Umbilical cord (tissue), 1 donor: ENCODE measurements at regions not wholly inside any gene's neighbourhood (a gene's known extent, or its start where the extent isn't known, plus 50 kb on each side); places are given as distances from the start of the nearest gene placed in this dataset.
"Not testable (repeated sequence)": the region's sequence is repeated elsewhere in the genome, so short reads cannot be mapped to it uniquely, and the experiment has no call there.

ENCODE experiments used
- DNase-seq: peaks from one replicate; pipeline ENCODE4 v3.0.0-alpha.2; 2015; ENCODE audit warnings: low spot score

GRCh38 chr13:44887515-44887914 lies 101.8 kb downstream of the NUFIP1 start:
- DNase-seq, result no peak

GRCh38 chr13:44884076-44884729 lies 105.1 kb downstream of the NUFIP1 start:
- DNase-seq, result no peak

GRCh38 chr13:44879452-44880058 lies 109.7 kb downstream of the NUFIP1 start:
- DNase-seq, result no peak

GRCh38 chr13:44876782-44877324 lies 112.4 kb downstream of the NUFIP1 start:
- DNase-seq, result no peak

GRCh38 chr13:44874886-44875630 lies 114.2 kb downstream of the NUFIP1 start:
- no peak for DNase-seq

- DNase-seq, result no peak
Measured at GRCh38 chr13:44874176-44874575, 115.1 kb downstream of the NUFIP1 start.

GRCh38 chr13:44873461-44873860 lies 115.8 kb downstream of the NUFIP1 start:
- DNase-seq, result no peak

- DNase-seq, result no peak
Measured at GRCh38 chr13:44872751-44873150, 116.5 kb downstream of the NUFIP1 start.

GRCh38 chr13:44870456-44870929 lies 118.8 kb downstream of the NUFIP1 start:
- no peak for DNase-seq

- no peak for DNase-seq
Measured at GRCh38 chr13:44869167-44869566, 120.1 kb downstream of the NUFIP1 start.

- DNase-seq, result no peak
Measured at GRCh38 chr13:44868397-44868796, 120.9 kb downstream of the NUFIP1 start.

- DNase-seq, result peak; percentile 77
Measured at GRCh38 chr13:44867825-44868224, 121.4 kb downstream of the NUFIP1 start.

GRCh38 chr13:44866411-44866911 lies 122.8 kb downstream of the NUFIP1 start:
- DNase-seq, result no peak

- no peak for DNase-seq
Measured at GRCh38 chr13:44865722-44866410, 123.4 kb downstream of the NUFIP1 start.

GRCh38 chr13:44863641-44864040 lies 125.6 kb downstream of the NUFIP1 start:
- DNase-seq, result not testable (repeated sequence)

- no peak for DNase-seq
Measured at GRCh38 chr13:44860454-44860853, 128.8 kb downstream of the NUFIP1 start.

- DNase-seq, result no peak
Measured at GRCh38 chr13:44857736-44858135, 131.5 kb downstream of the NUFIP1 start.

GRCh38 chr13:44857061-44857460 lies 132.2 kb downstream of the NUFIP1 start:
- DNase-seq, result no peak

- DNase-seq, result no peak
Measured at GRCh38 chr13:44855860-44856259, 133.4 kb downstream of the NUFIP1 start.

GRCh38 chr13:44854313-44855060 lies 134.8 kb downstream of the NUFIP1 start:
- no peak for DNase-seq

GRCh38 chr13:44853641-44854040 lies 135.6 kb downstream of the NUFIP1 start:
- DNase-seq, result no peak
